ENCODE measurements at regions not wholly inside any gene's neighbourhood (a gene's known extent, or its start where the extent isn't known, plus 50 kb on each side); places are given as distances from the start of the nearest gene placed in this dataset.

- Histone ChIP-seq H3K23ac (ENCODE audit: low read depth, low read length) (no peak overlapping the region), H2BK120ac (ENCODE audit: low read depth, low read length) (no peak overlapping the region), H3K18ac (ENCODE audit: low read depth, low read length) (no peak overlapping the region), H4K8ac (ENCODE audit: low read depth in 2 of 2, low read length in 2 of 2) (no peak overlapping the region), H3K79me1 (ENCODE audit: low read depth in 1 of 2, low read length in 2 of 2) (no peaks in the 10 kb centered on the region), H3K9me3 (ENCODE audit: control insufficient read depth, insufficient read depth, low read length) (no peaks in the 10 kb centered on the region; the same call in 1 of the 2 replicates), H4K91ac (ENCODE audit: insufficient read depth, low read depth, low read length) (no peak overlapping the region), H2AK5ac (ENCODE audit: low read depth, low read length) (no peak overlapping the region), H2AFZ (replicated peaks; ENCODE audit: low read length, poor library complexity) (no peak overlapping the region), H2BK15ac (ENCODE audit: low read depth, low read length) (no peak overlapping the region), H3K4me3 (ENCODE audit: insufficient read depth, low read depth, low read length) (no peak overlapping the region), H2BK5ac (ENCODE audit: low read depth, low read length, poor library complexity, severe bottlenecking) (no peak overlapping the region), H3K9ac (ENCODE audit: low read depth, low read length) (no peak overlapping the region), H3K27ac (ENCODE audit: insufficient read depth, low read length) (no peak overlapping the region), H3K27me3 (ENCODE audit: control insufficient read depth, insufficient read depth, low read length) (no peaks in the 10 kb centered on the region), H3K36me3 (ENCODE audit: control insufficient read depth, insufficient read depth, low read length) (no peaks in the 10 kb centered on the region), H3K56ac (ENCODE audit: extremely low read depth, insufficient read depth, low read length) (no peak overlapping the region), H3K4ac (ENCODE audit: low read depth, low read length) (no peak overlapping the region), H4K5ac (ENCODE audit: low read depth, low read length) (no peak overlapping the region), H4K20me1 (ENCODE audit: insufficient read depth, low read length) (no peaks in the 10 kb centered on the region), H3K9me1 (ENCODE audit: insufficient read depth, low read length) (no peaks in the 10 kb centered on the region), H3K4me2 (ENCODE audit: low read depth, low read length) (no peak overlapping the region), H3K4me1 (ENCODE audit: control insufficient read depth, insufficient read depth, low read length) (no peaks in the 10 kb centered on the region), H2AK9ac (replicated peaks; ENCODE audit: low read depth, low read length, poor library complexity) (no peak overlapping the region), H2BK20ac (ENCODE audit: low read depth, low read length) (no peak overlapping the region), H3K14ac (replicated peaks; ENCODE audit: low read depth, low read length) (no peak overlapping the region)
- no CpG with 5 or more reads among the region's 2 CpGs for WGBS, 2 experiments (ENCODE audit: extremely low coverage in 2 of 2, insufficient read length in 1 of 2)
- TF ChIP-seq MAZ (IDR thresholded peaks at IDR 0.05; ENCODE audit: borderline replicate concordance, low read depth, low read length) = no peak
- TF ChIP-seq, protein P1, sequence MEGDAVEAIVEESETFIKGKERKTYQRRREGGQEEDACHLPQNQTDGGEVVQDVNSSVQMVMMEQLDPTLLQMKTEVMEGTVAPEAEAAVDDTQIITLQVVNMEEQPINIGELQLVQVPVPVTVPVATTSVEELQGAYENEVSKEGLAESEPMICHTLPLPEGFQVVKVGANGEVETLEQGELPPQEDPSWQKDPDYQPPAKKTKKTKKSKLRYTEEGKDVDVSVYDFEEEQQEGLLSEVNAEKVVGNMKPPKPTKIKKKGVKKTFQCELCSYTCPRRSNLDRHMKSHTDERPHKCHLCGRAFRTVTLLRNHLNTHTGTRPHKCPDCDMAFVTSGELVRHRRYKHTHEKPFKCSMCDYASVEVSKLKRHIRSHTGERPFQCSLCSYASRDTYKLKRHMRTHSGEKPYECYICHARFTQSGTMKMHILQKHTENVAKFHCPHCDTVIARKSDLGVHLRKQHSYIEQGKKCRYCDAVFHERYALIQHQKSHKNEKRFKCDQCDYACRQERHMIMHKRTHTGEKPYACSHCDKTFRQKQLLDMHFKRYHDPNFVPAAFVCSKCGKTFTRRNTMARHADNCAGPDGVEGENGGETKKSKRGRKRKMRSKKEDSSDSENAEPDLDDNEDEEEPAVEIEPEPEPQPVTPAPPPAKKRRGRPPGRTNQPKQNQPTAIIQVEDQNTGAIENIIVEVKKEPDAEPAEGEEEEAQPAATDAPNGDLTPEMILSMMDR (conservative IDR thresholded peaks at IDR 0.05; ENCODE audit: low read depth, low read length) = no peak
- TF ChIP-seq NFE2L2 (IDR thresholded peaks at IDR 0.05; ENCODE audit: low read depth, low read length) = no peak
- no peak for TF ChIP-seq RCOR1 (IDR thresholded peaks at IDR 0.05; ENCODE audit: insufficient replicate concordance, low read length)
- no peak for TF ChIP-seq RFX5 (IDR thresholded peaks at IDR 0.05; ENCODE audit: low read depth, low read length)
- TF ChIP-seq BHLHE40 (IDR thresholded peaks at IDR 0.05; ENCODE audit: low read depth, low read length) = no peak
- TF ChIP-seq POLR2A (IDR thresholded peaks at IDR 0.05; ENCODE audit: low read depth, low read length) = no peak
- no peak for TF ChIP-seq CHD1 (IDR thresholded peaks at IDR 0.05; ENCODE audit: low read depth, low read length)
- TF ChIP-seq SMC3 (IDR thresholded peaks at IDR 0.05; ENCODE audit: low read depth, low read length) = no peak
- no peak for TF ChIP-seq FOS (IDR thresholded peaks at IDR 0.05; ENCODE audit: low read depth, low read length)
- TF ChIP-seq MAFK (IDR thresholded peaks at IDR 0.05; ENCODE audit: low read depth, low read length) = no peak
- no peak for TF ChIP-seq CEBPB (IDR thresholded peaks at IDR 0.05; ENCODE audit: low read depth, low read length)
- no peak for TF ChIP-seq RAD21 (IDR thresholded peaks at IDR 0.05; ENCODE audit: low read length)
- TF ChIP-seq USF2 (IDR thresholded peaks at IDR 0.05; ENCODE audit: low read depth, low read length) = no peak
- BruUV-seq (replicated peaks) = no TSS peak
- dilution Hi-C loops (cut with HindIII; ENCODE audit: low sequenced_read_pairs, unreplicated experiment) (no loop called here), intact Hi-C loops (cut with micrococcal nuclease) (no loop called here), in situ Hi-C loops (cut with MboI; ENCODE audit: low sequenced_read_pairs) (loop anchor here (25.0 kb wide), 1 partner anchor 718 kb away; no protein-coding TSS in a partner anchor)
- CTCF ChIA-PET = no interaction called here
- POLR2A ChIA-PET (ENCODE audit: unreplicated experiment) = no interaction called here
- no peak for DNase-seq
- ATAC-seq (ENCODE audit: low read depth) = no peak
Measured at GRCh38 chr7:23944131-23944530, 234.1 kb downstream of the STK31 start.

Measured in IMR-90 (cell line).